Neuronal stem cell (in vitro differentiated cells): ENCODE measurements at regions not wholly inside any gene's neighbourhood (a gene's known extent, or its start where the extent isn't known, plus 50 kb on each side); places are given as distances from the start of the nearest gene placed in this dataset.

Source experiments
- DNase-seq: peaks from one replicate; pipeline ENCODE4 v3.0.0-alpha.2; 2013; ENCODE audit warnings: low spot score
- H2AFZ ChIP-seq: one replicate; pipeline ENCODE4 v1.6.1; 2013; ENCODE audit warnings: mild to moderate bottlenecking, low read length, inconsistent platforms
- H2AK5ac ChIP-seq: 2 replicates; pipeline ENCODE4 v1.6.1; 2013; ENCODE audit warnings: low read depth, mild to moderate bottlenecking, inconsistent platforms, low read length, moderate library complexity, mixed read lengths
- H2BK120ac ChIP-seq: 2 replicates; pipeline ENCODE4 v1.6.1; 2013; ENCODE audit warnings: low read depth, mild to moderate bottlenecking, inconsistent platforms, low read length, moderate library complexity, mixed read lengths
- H2BK12ac ChIP-seq: one replicate; pipeline ENCODE4 v1.6.1; 2013; ENCODE audit warnings: low read length, inconsistent platforms
- H2BK15ac ChIP-seq: 2 replicates; pipeline ENCODE4 v1.6.1; 2013; ENCODE audit warnings: mild to moderate bottlenecking, low read length, inconsistent platforms, mixed read lengths
- H2BK5ac ChIP-seq: one replicate; pipeline ENCODE4 v1.6.1; 2013; ENCODE audit warnings: inconsistent platforms, mild to moderate bottlenecking, low read length, moderate library complexity
- H3K14ac ChIP-seq: one replicate; pipeline ENCODE4 v1.6.1; 2013; ENCODE audit warnings: low read length, inconsistent platforms
- H3K18ac ChIP-seq: 2 replicates; pipeline ENCODE4 v1.6.1; 2013; ENCODE audit warnings: low read length, inconsistent platforms
- H3K23ac ChIP-seq: 2 replicates; pipeline ENCODE4 v1.6.1; 2013; ENCODE audit warnings: low read depth, mild to moderate bottlenecking, mixed read lengths, low read length, inconsistent platforms; ENCODE audit not compliant: poor library complexity
- H3K27ac ChIP-seq: replicated peaks from 3 replicates; pipeline ENCODE4 v1.5.1; 2013; ENCODE audit warnings: low read length, inconsistent platforms
- H3K27me3 ChIP-seq, 3 experiments: 2 replicates each; pipeline ENCODE4 v1.6.1; 2013; ENCODE audit warnings: low read length in 3 of 3, mild to moderate bottlenecking in 2 of 3, inconsistent platforms in 1 of 3, low read depth in 1 of 3, mixed read lengths in 1 of 3, moderate library complexity in 1 of 3; ENCODE audit not compliant: control insufficient read depth in 3 of 3, insufficient read depth in 3 of 3
- H3K36me3 ChIP-seq, 2 donors: replicated peaks in 1 of 2; 2 replicates each; pipeline ENCODE4 v1.6.1; 2013; ENCODE audit warnings: low read length in 2 of 2; ENCODE audit not compliant: control insufficient read depth in 2 of 2, insufficient read depth in 2 of 2
- H3K4ac ChIP-seq: 2 replicates; pipeline ENCODE4 v1.6.1; 2013; ENCODE audit warnings: inconsistent platforms, mild to moderate bottlenecking, low read length, moderate library complexity
- H3K4me1 ChIP-seq, 2 donors: 1 replicate in 1 of 2; 2 replicates in 1 of 2; pipeline ENCODE4 v1.6.1; 2013; ENCODE audit warnings: low read length in 2 of 2, low read depth in 1 of 2; ENCODE audit not compliant: control insufficient read depth in 2 of 2, insufficient read depth in 1 of 2
- H3K4me2 ChIP-seq: one replicate; pipeline ENCODE4 v1.6.1; 2013; ENCODE audit warnings: mild to moderate bottlenecking, low read length, inconsistent platforms; ENCODE audit not compliant: insufficient read depth, poor library complexity, severe bottlenecking
- H3K4me3 ChIP-seq, 2 donors: 2 replicates each; pipeline ENCODE4 v1.5.1; 2013; ENCODE audit warnings: low read length in 2 of 2, mild to moderate bottlenecking in 2 of 2, inconsistent platforms in 1 of 2, moderate library complexity in 1 of 2
- H3K79me1 ChIP-seq: one replicate; pipeline ENCODE4 v1.6.1; 2013; ENCODE audit warnings: low read depth, mild to moderate bottlenecking, inconsistent platforms, low read length, moderate library complexity
- H3K9ac ChIP-seq: one replicate; pipeline ENCODE4 v1.6.1; 2013; ENCODE audit warnings: mild to moderate bottlenecking, low read depth, low read length, inconsistent platforms; ENCODE audit not compliant: poor library complexity
- H3K9me3 ChIP-seq, 2 donors: replicated peaks in 1 of 2; 2 replicates each; pipeline versions ENCODE3 to v1.6.1; 2013; ENCODE audit warnings: low read length in 2 of 2, mild to moderate bottlenecking in 2 of 2, inconsistent platforms in 1 of 2, low read depth in 1 of 2, mixed read lengths in 1 of 2, moderate library complexity in 1 of 2; ENCODE audit not compliant: control insufficient read depth in 2 of 2, insufficient read depth in 1 of 2
- H4K8ac ChIP-seq: one replicate; pipeline ENCODE4 v1.6.1; 2013; ENCODE audit warnings: low read depth, mild to moderate bottlenecking, inconsistent platforms, low read length, moderate library complexity
- H4K91ac ChIP-seq: one replicate; pipeline ENCODE4 v1.6.1; 2013; ENCODE audit warnings: low read length, low read depth, mild to moderate bottlenecking, inconsistent platforms; ENCODE audit not compliant: poor library complexity
- WGBS, 2 donors: extraction: QIAGEN DNeasy Blood & Tissue Kit; methylation state at CpG; one replicate each; pipeline ENCODE4 v1.1.7; 2013; ENCODE audit warnings: missing lambda C conversion rate in 2 of 2, mixed read lengths in 1 of 2; ENCODE audit not compliant: insufficient read length in 2 of 2, insufficient replicate concordance in 1 of 2; ENCODE audit errors: extremely low coverage in 2 of 2; 5-methylcytosine and 5-hydroxymethylcytosine counted together

DNA sequence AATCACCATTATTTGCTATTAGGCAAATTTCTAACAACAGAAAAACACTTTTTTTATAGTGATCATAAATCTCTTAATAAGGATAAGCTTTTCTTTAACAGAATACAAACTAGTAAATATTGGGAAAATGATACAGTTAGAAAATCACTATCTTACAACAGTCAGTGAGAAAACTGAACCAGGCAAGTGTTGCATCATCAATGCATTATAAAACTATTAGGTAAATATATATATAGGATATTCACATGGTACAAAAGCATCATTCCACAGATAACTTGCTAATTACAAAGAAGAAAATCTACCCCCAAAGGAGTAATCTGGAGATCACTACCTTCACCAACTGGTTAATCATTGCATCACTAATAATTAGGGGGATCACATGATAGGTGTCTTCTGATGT lies 652.1 kb downstream of the HACE1 start:
- H3K18ac ChIP-seq: no peak overlapping the region
- no peak overlapping the region for H2BK120ac ChIP-seq
- H2BK5ac ChIP-seq: no peak overlapping the region
- H3K79me1 ChIP-seq: no peaks in the 10 kb centered on the region
- no peak overlapping the region for H3K4me2 ChIP-seq
- no peak overlapping the region for H2AK5ac ChIP-seq
- no peak overlapping the region for H4K8ac ChIP-seq
- no peaks in the 10 kb centered on the region for H3K36me3 ChIP-seq
- H3K4ac ChIP-seq: no peak overlapping the region
- H2BK12ac ChIP-seq: no peak overlapping the region
- H3K4me1 ChIP-seq: no peaks in the 10 kb centered on the region
- H3K27me3 ChIP-seq: no peaks in the 10 kb centered on the region
- no peak overlapping the region for H3K14ac ChIP-seq
- DNase-seq: no peak
- no peaks in the 10 kb centered on the region for H3K9me3 ChIP-seq
- no peak overlapping the region for H3K9ac ChIP-seq
- no peak overlapping the region for H3K23ac ChIP-seq
- no peak overlapping the region for H2AFZ ChIP-seq
- no peak overlapping the region for H2BK15ac ChIP-seq
- no peak overlapping the region for H3K27ac ChIP-seq
- H3K4me3 ChIP-seq: no peak overlapping the region
- no peak overlapping the region for H4K91ac ChIP-seq

GRCh38 chr6:104201557-104201956 lies 658.2 kb downstream of the HACE1 start:
- WGBS, 2 donors: no CpG with 5 or more reads among the region's 2 CpGs
- Histone ChIP-seq H3K23ac (no peak overlapping the region), H2BK120ac (no peak overlapping the region), H3K14ac (no peak overlapping the region), H2BK5ac (no peak overlapping the region), H2AFZ (no peak overlapping the region), H3K27me3 (no peaks in the 10 kb centered on the region), H3K9me3 (no peaks in the 10 kb centered on the region), H3K79me1 (no peaks in the 10 kb centered on the region), H3K36me3 (no peaks in the 10 kb centered on the region), H3K18ac (no peak overlapping the region), H4K91ac (no peak overlapping the region), H2BK12ac (no peak overlapping the region), H2AK5ac (no peak overlapping the region), H3K4me1 (no peaks in the 10 kb centered on the region), H3K4me3 (no peak overlapping the region), H3K4me2 (no peak overlapping the region), H3K4ac (no peak overlapping the region), H3K9ac (no peak overlapping the region), H3K27ac (no peak overlapping the region), H4K8ac (no peak overlapping the region), H2BK15ac (no peak overlapping the region)
- DNase-seq: no peak

DNA sequence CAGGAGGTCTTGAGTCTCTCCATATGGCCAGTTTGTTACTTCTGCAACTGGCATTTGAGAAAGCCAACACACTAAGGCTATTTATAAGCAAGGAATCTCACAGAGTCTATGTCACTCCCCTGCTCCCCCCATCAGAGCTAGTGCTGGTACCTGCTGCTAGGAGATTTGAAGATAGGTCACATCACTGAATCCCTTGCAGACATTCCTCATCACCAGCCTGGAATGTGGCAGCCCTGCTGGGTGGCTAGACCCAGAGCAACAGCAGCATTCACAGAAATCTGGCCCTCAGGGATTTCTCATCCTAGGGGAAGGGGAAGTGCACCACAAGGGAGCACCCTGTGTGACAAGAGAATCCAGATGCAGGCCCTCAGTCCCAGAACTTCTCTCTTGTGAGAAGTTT lies 672.1 kb downstream of the HACE1 start:
- Histone ChIP-seq H3K4ac (no peak overlapping the region), H3K23ac (no peak overlapping the region), H2AK5ac (no peak overlapping the region), H3K27me3 (no peaks in the 10 kb centered on the region), H4K91ac (no peak overlapping the region), H3K4me2 (no peak overlapping the region), H3K14ac (no peak overlapping the region), H2BK12ac (no peak overlapping the region), H4K8ac (no peak overlapping the region), H2AFZ (no peak overlapping the region), H3K9ac (no peak overlapping the region), H3K36me3 (no peaks in the 10 kb centered on the region), H3K4me3 (no peak overlapping the region), H3K79me1 (no peaks in the 10 kb centered on the region), H3K18ac (no peak overlapping the region), H3K4me1 (no peaks in the 10 kb centered on the region), H2BK5ac (no peak overlapping the region), H2BK120ac (no peak overlapping the region), H3K27ac (no peak overlapping the region), H2BK15ac (no peak overlapping the region), H3K9me3 (no peaks in the 10 kb centered on the region)
- no peak for DNase-seq

GRCh38 chr6:104186831-104187230 lies 672.9 kb downstream of the HACE1 start:
- no peaks in the 10 kb centered on the region for H3K79me1 ChIP-seq
- H2BK12ac ChIP-seq: no peak overlapping the region

More at GRCh38 chr6:104186831-104187230, 672.9 kb downstream of the HACE1 start:
- Histone ChIP-seq H3K4me3 (no peak overlapping the region), H3K36me3 (no peaks in the 10 kb centered on the region), H3K4ac (no peak overlapping the region), H2AFZ (no peak overlapping the region), H4K8ac (no peak overlapping the region), H3K4me1 (no peaks in the 10 kb centered on the region), H3K23ac (no peak overlapping the region), H3K27me3 (no peaks in the 10 kb centered on the region), H3K14ac (no peak overlapping the region), H3K9me3 (no peaks in the 10 kb centered on the region), H2AK5ac (no peak overlapping the region), H3K27ac (no peak overlapping the region), H3K9ac (no peak overlapping the region), H2BK5ac (no peak overlapping the region), H2BK120ac (no peak overlapping the region), H3K4me2 (no peak overlapping the region), H3K18ac (no peak overlapping the region), H2BK15ac (no peak overlapping the region), H4K91ac (no peak overlapping the region)
- no peak for DNase-seq
- no CpG with 5 or more reads among the region's 3 CpGs for WGBS, 2 donors
